HCT116 (cell line): ENCODE measurements at regions not wholly inside any gene's neighbourhood (a gene's known extent, or its start where the extent isn't known, plus 50 kb on each side); places are given as distances from the start of the nearest gene placed in this dataset.

Source experiments
- ATAC-seq: fragments of 200-7000 bp; cut with Tn5 transposase; 2 replicates; pipeline ENCODE4 v1.9.1; 2020; ENCODE audit warnings: mild to moderate bottlenecking, moderate library complexity
- BruUV-seq: library from RNA; stranded (reverse); fragments of 400-500 nt; replicated peaks from 2 replicates; lab custom pipeline; 2021; lab: Mats Ljungman, UMichigan
- CTCF ChIA-PET: fragments of 300-600 bp; sonication (Branson Sonifier 250); formaldehyde crosslinking; loops from one replicate; lab custom pipeline; 2021; ENCODE audit warnings: antibody characterized with exemption; lab: Charles Lee
- POLR2A ChIA-PET: fragments of 300-600, 350-600 bp; sonication (Branson Sonifier 250); formaldehyde crosslinking; loops from one replicate; lab custom pipeline; 2021; ENCODE audit warnings: antibody characterized with exemption; lab: Charles Lee
- RAD21 ChIA-PET, 2 experiments: fragments of 300-600 bp; sonication (Branson Sonifier 250); formaldehyde crosslinking; loops; one replicate each; lab custom pipeline; 2023; ENCODE audit warnings: low total read pairs in 2 of 2; ENCODE audit not compliant: uncharacterized antibody in 2 of 2, unreplicated experiment in 2 of 2, low non-redundant PET in 1 of 2; lab: Charles Lee
- DNase-seq: peaks from one replicate; pipeline ENCODE4 v3.0.0-alpha.2; 2010; ENCODE audit warnings: low read depth, low spot score
- H2AFZ ChIP-seq: fragments of 200-600 bp; shearing (Covaris generic), sonication (generic); 2 replicates; pipeline ENCODE4 v1.6.1; 2017; ENCODE audit warnings: low read depth, mixed run types, mixed read lengths, antibody characterized with exemption, low read length; ENCODE audit not compliant: poor library complexity, severe bottlenecking
- H3K27ac ChIP-seq: 2 replicates; pipeline ENCODE4 v1.5.1; 2012; ENCODE audit warnings: low read depth, low read length
- H3K27me3 ChIP-seq: fragments of 200-600 bp; sonication (generic); 2 replicates; pipeline ENCODE4 v1.6.1; 2016; ENCODE audit warnings: mixed run types, low read length, mixed read lengths; ENCODE audit not compliant: insufficient read depth
- H3K36me3 ChIP-seq, 2 experiments: fragments of 200-500 bp in 1 of 2; fragments of 200-600 bp in 1 of 2; sonication (Bioruptor generic) in 1 of 2; sonication (generic) in 1 of 2; 2 replicates each; pipeline versions ENCODE4 v1.5.1 to v1.6.1; 2014 to 2016; ENCODE audit warnings: low read length in 2 of 2, inconsistent platforms in 1 of 2, mixed read lengths in 1 of 2, mixed run types in 1 of 2; ENCODE audit not compliant: insufficient read depth in 2 of 2, control insufficient read depth in 1 of 2
- H3K4me1 ChIP-seq, 2 experiments: fragments of 200-600 bp in 1 of 2; sonication (generic) in 1 of 2; 2 replicates each; pipeline versions ENCODE4 v1.5.1 to v1.6.1; 2012 to 2017; ENCODE audit warnings: low read length in 2 of 2, inconsistent platforms in 1 of 2, mild to moderate bottlenecking in 1 of 2, mixed read lengths in 1 of 2, mixed run types in 1 of 2, moderate library complexity in 1 of 2; ENCODE audit not compliant: insufficient read depth in 2 of 2, control insufficient read depth in 1 of 2
- H3K4me2 ChIP-seq: fragments of 200-600 bp; sonication (generic); 2 replicates; pipeline ENCODE4 v1.6.1; 2017; ENCODE audit warnings: mixed run types, low read length, mixed read lengths
- H3K4me3 ChIP-seq, 2 experiments: fragments of 200-600 bp in 1 of 2; sonication (generic) in 1 of 2; replicated peaks in 1 of 2; 2 replicates each; pipeline ENCODE4 v1.5.1; 2011 to 2016; ENCODE audit warnings: low read length in 2 of 2, control low read depth in 1 of 2, low read depth in 1 of 2, mild to moderate bottlenecking in 1 of 2, mixed read lengths in 1 of 2, mixed run types in 1 of 2
- H3K79me2 ChIP-seq: fragments of 200-600 bp; sonication (generic); 2 replicates; pipeline ENCODE4 v1.6.1; 2017; ENCODE audit warnings: mild to moderate bottlenecking, mixed run types, low read length, moderate library complexity, mixed read lengths; ENCODE audit not compliant: insufficient read depth
- H3K9ac ChIP-seq: fragments of 200-600 bp; sonication (generic); 2 replicates; pipeline ENCODE4 v1.6.1; 2016; ENCODE audit warnings: low read length, mixed read lengths
- H3K9me2 ChIP-seq: fragments of 200-600 bp; sonication (generic), shearing (Covaris generic); 2 replicates; pipeline ENCODE4 v1.6.1; 2017; ENCODE audit warnings: mixed run types, mild to moderate bottlenecking, moderate library complexity; ENCODE audit not compliant: insufficient read depth
- H3K9me3 ChIP-seq, 2 experiments: fragments of 200-500 bp in 1 of 2; fragments of 200-600 bp in 1 of 2; sonication (Bioruptor generic) in 1 of 2; sonication (generic) in 1 of 2; 2 replicates each; pipeline ENCODE4 v1.6.1; 2014 to 2017; ENCODE audit warnings: low read length in 2 of 2, mixed read lengths in 2 of 2, inconsistent platforms in 1 of 2, low read depth in 1 of 2, mild to moderate bottlenecking in 1 of 2, mixed run types in 1 of 2, moderate library complexity in 1 of 2; ENCODE audit not compliant: control insufficient read depth in 1 of 2, insufficient read depth in 1 of 2
- H4K20me1 ChIP-seq: fragments of 200-600 bp; sonication (generic), shearing (Covaris generic); 2 replicates; pipeline ENCODE4 v1.6.1; 2017; ENCODE audit warnings: mixed run types, mild to moderate bottlenecking, moderate library complexity; ENCODE audit not compliant: insufficient read depth
- CBX3 ChIP-seq: IDR thresholded peaks from 2 replicates; pipeline ENCODE4 v1.6.1; 2012; ENCODE audit warnings: low read depth
- CEBPB ChIP-seq: IDR thresholded peaks from 2 replicates; pipeline ENCODE4 v1.6.1; 2012; ENCODE audit warnings: low read depth
- CTCF ChIP-seq, 3 experiments: fragments of 200-600 bp in 1 of 3; sonication (generic) in 1 of 3; IDR thresholded peaks in 2 of 3; conservative IDR thresholded peaks in 1 of 3; 2 replicates each; pipeline ENCODE4 v1.5.1; 2012 to 2017; ENCODE audit warnings: low read depth in 2 of 3, low read length in 2 of 3, antibody characterized with exemption in 1 of 3, borderline replicate concordance in 1 of 3, control low read depth in 1 of 3, mild to moderate bottlenecking in 1 of 3, mixed read lengths in 1 of 3, mixed run types in 1 of 3, moderate library complexity in 1 of 3; ENCODE audit not compliant: insufficient read depth in 1 of 3
- EGR1 ChIP-seq: IDR thresholded peaks from 2 replicates; pipeline ENCODE4 v1.6.1; 2012; ENCODE audit warnings: low read depth
- EZH2 ChIP-seq: fragments of 200-600 bp; sonication (generic); IDR thresholded peaks from 2 replicates; pipeline ENCODE4 v1.6.1; 2017; ENCODE audit warnings: antibody characterized with exemption, mixed run types
- EZH2phosphoT487 ChIP-seq: fragments of 200-600 bp; IDR thresholded peaks from 2 replicates; pipeline ENCODE4 v1.6.1; 2018; ENCODE audit warnings: antibody characterized with exemption, borderline replicate concordance
- POLR2AphosphoS5 ChIP-seq: IDR thresholded peaks from 2 replicates; pipeline ENCODE4 v1.6.1; 2011; ENCODE audit warnings: mild to moderate bottlenecking, low read depth, low read length, moderate library complexity
- REST ChIP-seq: IDR thresholded peaks from 2 replicates; pipeline ENCODE4 v1.6.1; 2012; ENCODE audit warnings: low read depth
- SP1 ChIP-seq: IDR thresholded peaks from 2 replicates; pipeline ENCODE4 v1.6.1; 2012; ENCODE audit warnings: low read depth
- TCF7L2 ChIP-seq: IDR thresholded peaks from 2 replicates; pipeline ENCODE4 v1.7.0; 2011; ENCODE audit warnings: borderline replicate concordance, inconsistent platforms; ENCODE audit not compliant: insufficient read depth, insufficient read length; ENCODE audit errors: extremely low read depth
- ZBTB33 ChIP-seq: IDR thresholded peaks from 2 replicates; pipeline ENCODE4 v1.6.1; 2011; ENCODE audit warnings: mild to moderate bottlenecking, low read length, moderate library complexity; ENCODE audit not compliant: insufficient replicate concordance; ENCODE audit errors: extremely low read depth
- ZFX ChIP-seq: fragments of 450-650 bp; IDR thresholded peaks from 2 replicates; pipeline ENCODE4 v1.6.1; 2017
- intact Hi-C: fragments of 100-400 bp; cut with micrococcal nuclease; formaldehyde crosslinking; loops from 2 replicates; pipeline ENCODE4 v1.10.0; 2022

GRCh38 chr1:191698246-191698645, 460.0 kb upstream of the RGS18 start:
- no peak overlapping the region for H3K4me3 ChIP-seq
- H3K9me2 ChIP-seq: no peaks in the 10 kb centered on the region
- no peaks in the 10 kb centered on the region for H3K79me2 ChIP-seq
- no peaks in the 10 kb centered on the region for H3K9me3 ChIP-seq
- no peak overlapping the region for H3K4me2 ChIP-seq
- H3K27ac ChIP-seq: no peak overlapping the region
- intact Hi-C loops: no loop called here
- H3K4me1 ChIP-seq: no peaks in the 10 kb centered on the region
- H4K20me1 ChIP-seq: no peaks in the 10 kb centered on the region
- TF ChIP-seq CBX3 (no peak), ZBTB33 (no peak), ZFX (no peak), EZH2 (no peak), REST (no peak), EGR1 (no peak), POLR2AphosphoS5 (no peak), CEBPB (no peak), CTCF (IDR thresholded peaks at IDR 0.05 in 2 of 3, conservative IDR thresholded peaks at IDR 0.05 in 1 of 3; ENCODE audit: borderline replicate concordance in 1 of 3, insufficient read depth in 1 of 3, low read depth in 2 of 3, low read length in 2 of 3) (no peak), EZH2phosphoT487 (no peak), TCF7L2 (no peak), SP1 (no peak)
- ChIA-PET CTCF (no interaction called here), RAD21 (no interaction called here), POLR2A (no interaction called here)
- BruUV-seq: no TSS peak
- ATAC-seq (no peak), DNase-seq (no peak)
- no peaks in the 10 kb centered on the region for H3K36me3 ChIP-seq
- H3K27me3 ChIP-seq: no peaks in the 10 kb centered on the region
- no peak overlapping the region for H3K9ac ChIP-seq
- no peak overlapping the region for H2AFZ ChIP-seq
